ENCODE measurements at regions not wholly inside any gene's neighbourhood (a gene's known extent, or its start where the extent isn't known, plus 50 kb on each side); places are given as distances from the start of the nearest gene placed in this dataset.

DNA sequence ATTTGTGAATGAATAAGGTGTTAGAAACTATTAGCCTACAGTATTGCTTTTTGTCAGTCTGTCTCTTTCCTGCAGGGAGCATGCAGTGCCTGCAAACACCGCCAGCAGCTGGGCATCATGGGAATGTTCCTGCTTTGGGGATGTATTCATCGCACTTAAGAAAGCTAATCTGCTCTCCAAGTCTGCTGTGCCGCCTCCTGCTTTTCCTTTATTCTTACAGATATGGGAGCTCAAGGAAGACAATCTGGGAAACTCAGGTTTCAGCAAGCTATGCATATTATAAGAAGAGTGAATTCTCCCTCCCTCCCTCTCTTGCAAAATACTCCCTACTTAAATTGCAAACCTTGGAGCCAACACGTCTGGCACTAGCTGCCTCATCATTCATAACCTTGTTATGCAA lies 479.2 kb upstream of the ACVR2A start:
- no peak for DNase-seq
- no peaks in the 10 kb centered on the region for H3K27me3 ChIP-seq
- H3K9me3 ChIP-seq = no peaks in the 10 kb centered on the region
- H3K4me3 ChIP-seq = no peak overlapping the region
- ATAC-seq = no peak
- no peak overlapping the region for H3K27ac ChIP-seq
- no peaks in the 10 kb centered on the region for H3K4me1 ChIP-seq
- TF ChIP-seq CTCF (IDR thresholded peaks at IDR 0.05) = no peak
- intact Hi-C loops (cut with DNase I) = no loop called here
- no peaks in the 10 kb centered on the region for H3K36me3 ChIP-seq

- no peak for TF ChIP-seq CTCF (IDR thresholded peaks at IDR 0.05)
- H3K27me3 ChIP-seq = no peaks in the 10 kb centered on the region
- ATAC-seq (no peak), DNase-seq (no peak)
- H3K27ac ChIP-seq = no peak overlapping the region
- H3K36me3 ChIP-seq = no peaks in the 10 kb centered on the region
- no peaks in the 10 kb centered on the region for H3K4me1 ChIP-seq
- intact Hi-C loops (cut with DNase I) = no loop called here
- no peak overlapping the region for H3K4me3 ChIP-seq
- H3K9me3 ChIP-seq = no peaks in the 10 kb centered on the region
Measured at GRCh38 chr2:147364597-147364996, 480.2 kb upstream of the ACVR2A start.

GRCh38 chr2:147363181-147363580 lies 481.6 kb upstream of the ACVR2A start:
- no peak for TF ChIP-seq CTCF (IDR thresholded peaks at IDR 0.05)
- Histone ChIP-seq H3K36me3 (no peaks in the 10 kb centered on the region), H3K9me3 (no peaks in the 10 kb centered on the region), H3K4me1 (no peaks in the 10 kb centered on the region), H3K27ac (no peak overlapping the region), H3K27me3 (no peaks in the 10 kb centered on the region), H3K4me3 (no peak overlapping the region)
- DNase-seq (no peak), ATAC-seq (no peak)
- intact Hi-C loops (cut with DNase I) = no loop called here

GRCh38 chr2:147358375-147358774 lies 486.5 kb upstream of the ACVR2A start:
- no peak overlapping the region for H3K27ac ChIP-seq
- no peaks in the 10 kb centered on the region for H3K36me3 ChIP-seq
- DNase-seq = no peak
- no peak for TF ChIP-seq CTCF (IDR thresholded peaks at IDR 0.05)
- H3K9me3 ChIP-seq = no peaks in the 10 kb centered on the region
- intact Hi-C loops (cut with DNase I) = no loop called here
- H3K4me1 ChIP-seq = no peaks in the 10 kb centered on the region
- H3K27me3 ChIP-seq = no peaks in the 10 kb centered on the region
- no peak for ATAC-seq
- H3K4me3 ChIP-seq = no peak overlapping the region

DNA sequence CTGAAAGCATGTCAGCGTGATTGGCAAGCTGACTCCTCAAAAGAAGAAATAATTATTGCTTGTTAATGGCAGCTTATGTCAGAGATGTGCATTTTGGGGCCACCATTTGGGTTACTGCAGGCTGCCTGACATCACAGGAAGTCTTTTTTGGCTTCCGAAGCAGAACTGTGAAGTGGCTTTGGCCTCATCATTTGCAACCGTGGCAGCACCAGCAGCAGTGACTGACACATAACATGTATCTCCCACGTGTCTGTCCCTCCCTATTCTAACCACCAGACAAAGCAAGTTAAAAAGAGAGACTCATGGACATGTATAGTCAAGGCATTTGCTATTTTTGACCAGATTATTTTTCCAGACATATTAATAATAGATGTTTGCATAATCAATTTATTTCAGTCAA lies 488.7 kb upstream of the ACVR2A start:
- Histone ChIP-seq H3K9me3 (no peaks in the 10 kb centered on the region), H3K4me3 (no peak overlapping the region), H3K36me3 (no peaks in the 10 kb centered on the region), H3K27ac (no peak overlapping the region), H3K4me1 (no peaks in the 10 kb centered on the region), H3K27me3 (no peaks in the 10 kb centered on the region)
- DNase-seq = no peak
- no peak for ATAC-seq
- intact Hi-C loops (cut with DNase I) = no loop called here
- TF ChIP-seq CTCF (IDR thresholded peaks at IDR 0.05) = no peak

GRCh38 chr2:147355706-147356105 lies 489.1 kb upstream of the ACVR2A start:
- H3K9me3 ChIP-seq = no peaks in the 10 kb centered on the region
- intact Hi-C loops (cut with DNase I) = no loop called here
- no peaks in the 10 kb centered on the region for H3K4me1 ChIP-seq
- TF ChIP-seq CTCF (IDR thresholded peaks at IDR 0.05) = no peak
- no peak overlapping the region for H3K27ac ChIP-seq
- no peak overlapping the region for H3K4me3 ChIP-seq
- H3K27me3 ChIP-seq = no peaks in the 10 kb centered on the region
- ATAC-seq = no peak
- no peaks in the 10 kb centered on the region for H3K36me3 ChIP-seq
- DNase-seq = no peak
